ENCODE measurements at regions not wholly inside any gene's neighbourhood (a gene's known extent, or its start where the extent isn't known, plus 50 kb on each side); places are given as distances from the start of the nearest gene placed in this dataset.
"Not testable (repeated sequence)": the region's sequence is repeated elsewhere in the genome, so short reads cannot be mapped to it uniquely, and the experiment has no call there.

- no peak for DNase-seq
These were observed 180.3 kb upstream of the GHR start for GRCh38 chr5:42242881-42243485.

- DNase-seq = no peak
These were observed 170.9 kb upstream of the GHR start for GRCh38 chr5:42252306-42252705.

GRCh38 chr5:42259914-42260313, 163.3 kb upstream of the GHR start:
- not testable (repeated sequence) for DNase-seq

GRCh38 chr5:42267091-42267490, 156.1 kb upstream of the GHR start:
- no peak for DNase-seq

GRCh38 chr5:42268170-42268569, 155.1 kb upstream of the GHR start:
- DNase-seq = not testable (repeated sequence)

GRCh38 chr5:42268630-42269029, 154.6 kb upstream of the GHR start:
- no peak for DNase-seq

- DNase-seq = no peak
These were observed 152.5 kb upstream of the GHR start for GRCh38 chr5:42270771-42271170.

GRCh38 chr5:42274913-42275312, 148.3 kb upstream of the GHR start:
- no peak for DNase-seq

- no peak for DNase-seq
These were observed 145.9 kb upstream of the GHR start for GRCh38 chr5:42277293-42277692.

- no peak for DNase-seq
These were observed 138.7 kb upstream of the GHR start for GRCh38 chr5:42284584-42284983.

- no peak for DNase-seq
These were observed 138.0 kb upstream of the GHR start for GRCh38 chr5:42285230-42285629.

- DNase-seq = no peak
These were observed 122.7 kb upstream of the GHR start for GRCh38 chr5:42300496-42300895.

- DNase-seq = no peak
These were observed 121.9 kb upstream of the GHR start for GRCh38 chr5:42301349-42301748.

GRCh38 chr5:42302186-42302585, 121.1 kb upstream of the GHR start:
- DNase-seq = no peak

GRCh38 chr5:42306287-42306686, 117.0 kb upstream of the GHR start:
- no peak for DNase-seq

- DNase-seq = no peak
These were observed 113.4 kb upstream of the GHR start for GRCh38 chr5:42309865-42310264.

- no peak for DNase-seq
These were observed 108.0 kb upstream of the GHR start for GRCh38 chr5:42315214-42315613.

GRCh38 chr5:42317575-42317974, 105.7 kb upstream of the GHR start:
- no peak for DNase-seq

GRCh38 chr5:42319546-42319945, 103.7 kb upstream of the GHR start:
- DNase-seq = not testable (repeated sequence)

- no peak for DNase-seq
These were observed 101.5 kb upstream of the GHR start for GRCh38 chr5:42321785-42322184.

- no peak for DNase-seq
These were observed 86.1 kb upstream of the GHR start for GRCh38 chr5:42337143-42337542.

GRCh38 chr5:42337607-42338006, 85.6 kb upstream of the GHR start:
- DNase-seq = no peak

- no peak for DNase-seq
These were observed 85.1 kb upstream of the GHR start for GRCh38 chr5:42338136-42338535.

- no peak for DNase-seq
These were observed 74.1 kb upstream of the GHR start for GRCh38 chr5:42349163-42349562.

- DNase-seq = no peak
These were observed 71.3 kb upstream of the GHR start for GRCh38 chr5:42351956-42352355.

Data from C1 segment of cervical spinal cord (tissue), 14 donors.